HEK293T (cell line): ENCODE measurements at regions not wholly inside any gene's neighbourhood (a gene's known extent, or its start where the extent isn't known, plus 50 kb on each side); places are given as distances from the start of the nearest gene placed in this dataset.
A peak's percentile ranks its signal among the peaks of the same experiment; 100 is the strongest.

Source experiments
- CTCF ChIA-PET: fragments of 350-600 bp; formaldehyde crosslinking; extraction: SDS; loops from one replicate; lab custom pipeline; 2021; ENCODE audit warnings: antibody characterized with exemption, inconsistent platforms; lab: Yijun Ruan, JAX
- POLR2A ChIA-PET: fragments of 350-600 bp; formaldehyde crosslinking; extraction: SDS; loops from one replicate; lab custom pipeline; 2020; ENCODE audit warnings: antibody characterized with exemption, inconsistent platforms; lab: Yijun Ruan, JAX
- DNase-seq: peaks from one replicate; pipeline ENCODE4 v3.0.0; 2012; ENCODE audit warnings: mixed read lengths; ENCODE audit errors: extremely low spot score
- ARNT ChIP-seq: fragments of 450-650 bp; IDR thresholded peaks from 2 replicates; pipeline ENCODE4 v1.6.1; 2017; ENCODE audit warnings: mild to moderate bottlenecking
- BHLHE40 ChIP-seq: fragments of 450-650 bp; IDR thresholded peaks from 2 replicates; pipeline ENCODE4 v1.6.1; 2016; ENCODE audit warnings: mild to moderate bottlenecking, moderate library complexity, borderline replicate concordance
- CTBP1 ChIP-seq: fragments of 450-650 bp; IDR thresholded peaks from 2 replicates; pipeline ENCODE4 v1.6.1; 2016; ENCODE audit warnings: borderline replicate concordance
- ELF4 ChIP-seq: fragments of 450-650 bp; IDR thresholded peaks from 2 replicates; pipeline ENCODE4 v1.6.1; 2017; ENCODE audit warnings: antibody characterized with exemption
- FOXA1 ChIP-seq: fragments of 450-650 bp; IDR thresholded peaks from 2 replicates; pipeline ENCODE4 v1.6.1; 2016; ENCODE audit warnings: mild to moderate bottlenecking
- FOXK2 ChIP-seq: fragments of 450-650 bp; IDR thresholded peaks from 2 replicates; pipeline ENCODE4 v1.6.1; 2016; ENCODE audit warnings: mild to moderate bottlenecking
- FOXM1 ChIP-seq: fragments of 450-650 bp; IDR thresholded peaks from 2 replicates; pipeline ENCODE4 v1.6.1; 2017; ENCODE audit warnings: mild to moderate bottlenecking, borderline replicate concordance
- HDGF ChIP-seq: fragments of 450-650 bp; IDR thresholded peaks from 2 replicates; pipeline ENCODE4 v1.6.1; 2017; ENCODE audit warnings: antibody characterized with exemption, borderline replicate concordance
- L3MBTL2 ChIP-seq: fragments of 450-650 bp; conservative IDR thresholded peaks from 2 replicates; pipeline ENCODE4 v1.6.1; 2016; ENCODE audit warnings: mild to moderate bottlenecking
- LEF1 ChIP-seq: fragments of 450-650 bp; IDR thresholded peaks from 2 replicates; pipeline ENCODE4 v1.6.1; 2017; ENCODE audit warnings: mild to moderate bottlenecking, borderline replicate concordance
- NFRKB ChIP-seq: fragments of 450-650 bp; IDR thresholded peaks from 2 replicates; pipeline ENCODE4 v1.6.1; 2016; ENCODE audit warnings: mild to moderate bottlenecking, moderate library complexity
- PKNOX1 ChIP-seq: fragments of 450-650 bp; IDR thresholded peaks from 2 replicates; pipeline ENCODE4 v1.6.1; 2016
- SP1 ChIP-seq: fragments of 450-650 bp; IDR thresholded peaks from 2 replicates; pipeline ENCODE4 v1.6.1; 2017
- SUZ12 ChIP-seq: fragments of 450-650 bp; IDR thresholded peaks from 2 replicates; pipeline ENCODE4 v1.6.1; 2016; ENCODE audit warnings: mild to moderate bottlenecking
- TARDBP ChIP-seq: fragments of 450-650 bp; IDR thresholded peaks from 2 replicates; pipeline ENCODE4 v1.6.1; 2016
- ZNF384 ChIP-seq: fragments of 450-650 bp; IDR thresholded peaks from 2 replicates; pipeline ENCODE4 v1.6.1; 2016

GRCh38 chrX:79266702-79267101 is 100.4 kb downstream of the ITM2A start:
- TF ChIP-seq FOXM1 (no peak), SUZ12 (no peak), ELF4 (peak; percentile 76)
- CTCF ChIA-PET: no interaction called here
- POLR2A ChIA-PET: no interaction called here
- no peak for DNase-seq

- TF ChIP-seq FOXK2 (no peak), BHLHE40 (no peak), TARDBP (no peak), SP1 (no peak), LEF1 (no peak), NFRKB (no peak), HDGF (no peak), ARNT (no peak), ELF4 (no peak)
- ChIA-PET POLR2A (no interaction called here), CTCF (no interaction called here)
- DNase-seq: no peak
These were observed 103.6 kb downstream of the ITM2A start for GRCh38 chrX:79263550-79263949.

GRCh38 chrX:79259073-79259689 is 108.0 kb downstream of the ITM2A start:
- TF ChIP-seq FOXM1 (no peak), TARDBP (no peak), BHLHE40 (no peak)
- POLR2A ChIA-PET: no interaction called here
- CTCF ChIA-PET: no interaction called here
- no peak for DNase-seq

- ChIA-PET CTCF (no interaction called here), POLR2A (no interaction called here)
- TF ChIP-seq SUZ12 (no peak), ELF4 (no peak), FOXM1 (no peak), TARDBP (no peak), ARNT (no peak), FOXK2 (no peak), BHLHE40 (no peak), ZNF384 (no peak), SP1 (no peak)
- DNase-seq: no peak
These were observed 99.2 kb downstream of the GPR174 start for GRCh38 chrX:79243691-79244090.

- no peak for TF ChIP-seq ARNT
- no peak for TF ChIP-seq SUZ12
- TF ChIP-seq ZNF384: no peak
- no peak for TF ChIP-seq NFRKB
- TF ChIP-seq HDGF: no peak
- no peak for TF ChIP-seq ELF4
- TF ChIP-seq LEF1: no peak
- no peak for TF ChIP-seq BHLHE40
- no peak for TF ChIP-seq FOXM1
- TF ChIP-seq CTBP1: no peak
- TF ChIP-seq SP1: no peak
- no peak for TF ChIP-seq FOXK2
- TF ChIP-seq FOXA1: no peak
- no peak for TF ChIP-seq L3MBTL2
- no peak for TF ChIP-seq PKNOX1
- TF ChIP-seq TARDBP: no peak
- ChIA-PET POLR2A (no interaction called here), CTCF (no interaction called here)
- DNase-seq: no peak
These were observed 91.4 kb downstream of the GPR174 start for GRCh38 chrX:79235899-79236298.

GRCh38 chrX:79231662-79232061 is 87.2 kb downstream of the GPR174 start:
- DNase-seq: no peak
- TF ChIP-seq SP1 (no peak), LEF1 (no peak), BHLHE40 (no peak)
- ChIA-PET POLR2A (no interaction called here), CTCF (no interaction called here)
